Dedifferentiated amniotic fluid mesenchymal stem cell (primary cell): ENCODE measurements at regions not wholly inside any gene's neighbourhood (a gene's known extent, or its start where the extent isn't known, plus 50 kb on each side); places are given as distances from the start of the nearest gene placed in this dataset.
A peak's percentile ranks its signal among the peaks of the same experiment; 100 is the strongest.

Experiments
- DNase-seq: peaks from one replicate; pipeline ENCODE4 v3.0.0-alpha.2; 2016; ENCODE audit errors: extremely low spot score

- DNase-seq, result no peak
These were observed 557.1 kb downstream of the TNS1 start for GRCh38 chr2:217445723-217446122.

- DNase-seq, result no peak
These were observed 557.9 kb downstream of the TNS1 start for GRCh38 chr2:217444932-217445331.

DNA sequence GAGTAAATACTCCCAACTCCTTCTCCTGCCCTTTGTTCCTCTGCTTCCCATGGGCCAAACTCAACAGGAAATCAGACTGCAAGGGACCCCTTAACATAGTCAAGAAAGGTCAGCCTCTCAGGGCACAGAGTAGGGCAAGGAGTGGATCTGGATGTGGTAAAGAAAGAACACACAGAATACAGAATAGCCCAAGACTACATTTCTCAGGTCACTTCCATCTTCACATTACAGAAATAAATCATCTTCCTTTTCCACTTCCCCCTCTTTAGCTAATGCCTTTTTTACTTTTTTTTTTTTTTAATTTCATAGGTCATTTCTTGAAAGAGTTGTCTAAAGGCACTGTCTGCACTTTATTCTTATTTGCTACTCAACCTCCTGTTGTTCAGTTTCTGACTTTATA lies 558.3 kb downstream of the TNS1 start:
- DNase-seq, result no peak

- no peak for DNase-seq
These were observed 559.2 kb downstream of the TNS1 start for GRCh38 chr2:217443601-217444000.

GRCh38 chr2:217440000-217440399 lies 562.8 kb downstream of the TNS1 start:
- DNase-seq, result no peak

DNA sequence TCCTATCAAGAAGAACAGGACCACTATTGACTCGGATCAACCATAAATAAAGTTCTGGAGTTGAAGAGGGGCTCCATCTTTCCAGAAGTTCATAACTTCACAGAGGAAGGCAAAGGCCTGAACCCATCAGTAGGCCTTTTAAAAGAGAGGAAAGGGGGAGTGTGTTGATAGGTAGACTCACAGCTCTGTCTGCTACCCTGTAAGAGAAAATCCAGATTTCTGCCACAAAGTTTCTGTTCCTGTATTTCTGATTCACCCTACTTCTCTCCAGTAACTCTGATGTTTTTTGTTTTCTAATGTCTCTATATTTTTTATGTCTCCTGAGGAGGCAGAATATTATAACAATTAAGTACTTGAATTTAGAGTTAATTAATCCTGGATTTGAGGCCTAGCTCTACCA lies 564.0 kb downstream of the TNS1 start:
- DNase-seq, result no peak

DNA sequence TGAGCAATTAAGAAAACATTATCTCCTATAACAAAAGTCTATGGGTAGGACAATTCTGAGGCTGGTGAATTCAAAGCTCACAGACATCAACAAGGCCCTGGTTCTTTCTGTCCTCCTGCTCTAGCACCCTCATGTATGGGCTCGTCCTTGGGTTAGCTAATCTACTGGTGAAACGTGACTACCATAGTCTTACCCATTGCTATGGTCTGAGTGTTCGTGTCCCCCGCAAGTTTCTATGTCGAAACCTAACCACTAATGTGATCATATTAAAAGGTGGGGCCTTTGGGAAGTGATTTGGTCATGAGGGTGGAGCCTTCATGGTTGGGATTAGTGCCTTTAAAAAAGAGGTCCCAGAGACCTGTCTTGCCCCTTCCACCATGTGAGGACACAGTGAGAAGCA lies 564.7 kb downstream of the TNS1 start:
- DNase-seq, result no peak

DNA sequence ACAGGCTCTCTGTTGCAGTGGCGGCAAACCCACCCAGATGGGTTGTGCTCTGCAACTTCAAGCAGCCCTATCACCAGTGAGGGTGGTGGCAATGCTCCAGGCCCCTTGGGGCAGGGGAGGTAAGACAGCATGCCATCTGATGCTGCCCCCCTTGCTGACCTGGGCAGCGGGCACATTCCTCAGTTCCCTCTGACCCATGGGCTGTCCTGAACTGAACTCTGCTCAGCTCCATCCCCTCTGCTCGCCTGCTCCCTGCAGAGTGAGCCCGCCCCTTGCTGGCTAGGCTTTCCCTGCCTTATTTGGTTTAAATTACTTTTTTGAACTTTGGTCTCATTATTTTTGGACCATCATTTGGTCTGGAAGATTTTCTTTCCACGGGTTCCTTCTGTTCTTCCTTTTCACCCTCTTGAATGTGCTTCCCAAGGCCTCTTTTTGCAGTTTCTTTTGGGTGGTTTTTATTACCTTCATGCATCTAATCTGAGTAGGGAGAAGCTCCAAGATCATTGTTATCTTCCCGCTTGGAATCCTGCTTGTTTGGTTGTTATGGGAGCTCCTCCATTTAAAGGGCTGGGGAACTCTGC lies 565.4 kb downstream of the TNS1 start:
- no peak for DNase-seq

DNA sequence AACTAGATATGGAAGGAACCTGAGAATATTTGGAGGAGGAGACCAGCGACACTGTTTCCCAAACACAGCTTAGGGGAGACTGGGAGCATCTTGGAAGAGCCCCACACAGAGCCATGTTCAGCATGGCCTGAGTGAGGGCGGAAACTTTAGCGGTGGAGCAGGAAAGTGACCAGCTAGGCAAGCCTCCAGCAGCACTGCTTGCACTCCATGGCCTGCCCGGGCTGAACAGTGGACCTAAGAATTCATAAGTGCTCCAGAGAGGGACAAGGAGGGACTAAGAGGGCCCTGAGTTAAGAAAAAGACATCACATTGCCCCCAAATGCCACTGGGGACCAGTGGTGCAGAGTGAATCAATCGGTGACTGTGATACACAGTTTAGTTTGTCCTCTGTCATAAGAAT lies 566.4 kb downstream of the TNS1 start:
- no peak for DNase-seq

DNA sequence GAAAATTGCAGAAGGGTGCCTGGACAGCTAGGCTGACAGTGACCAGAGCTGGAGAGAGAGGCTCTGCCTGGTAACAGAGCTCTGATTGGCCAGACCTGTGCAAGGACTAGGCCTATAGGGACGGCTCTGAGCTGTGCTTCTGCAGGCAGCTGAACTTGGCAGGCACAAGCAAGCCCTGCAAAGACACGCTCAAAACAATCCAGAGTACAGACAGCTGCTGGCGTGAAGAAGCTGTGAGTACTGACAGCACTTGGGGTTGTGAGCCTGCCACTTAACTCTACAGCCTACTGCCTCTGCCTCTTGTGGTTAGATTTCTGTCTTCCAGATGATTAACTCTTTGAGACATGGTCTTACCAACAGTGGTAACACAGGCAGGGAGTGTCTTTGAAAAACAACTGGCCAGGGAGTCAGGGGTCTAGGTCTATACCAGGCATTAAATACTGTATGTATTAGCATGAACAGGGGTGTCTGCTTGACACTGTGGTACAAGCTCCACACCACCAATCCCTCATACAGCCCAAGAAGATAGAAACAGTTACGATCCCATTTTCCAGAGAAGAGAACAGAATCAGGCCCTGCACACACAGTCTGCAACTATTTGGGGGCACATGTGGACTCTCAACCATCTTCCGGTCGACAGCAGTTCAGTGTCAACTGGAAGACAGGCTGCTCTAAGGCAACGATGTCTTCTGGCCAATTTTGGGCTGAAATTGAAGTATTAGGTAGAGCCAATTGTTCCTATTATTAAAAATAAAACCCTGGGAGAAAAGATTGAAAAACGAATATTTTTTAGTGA lies 568.4 kb downstream of the TNS1 start:
- DNase-seq, result peak; percentile 95

DNA sequence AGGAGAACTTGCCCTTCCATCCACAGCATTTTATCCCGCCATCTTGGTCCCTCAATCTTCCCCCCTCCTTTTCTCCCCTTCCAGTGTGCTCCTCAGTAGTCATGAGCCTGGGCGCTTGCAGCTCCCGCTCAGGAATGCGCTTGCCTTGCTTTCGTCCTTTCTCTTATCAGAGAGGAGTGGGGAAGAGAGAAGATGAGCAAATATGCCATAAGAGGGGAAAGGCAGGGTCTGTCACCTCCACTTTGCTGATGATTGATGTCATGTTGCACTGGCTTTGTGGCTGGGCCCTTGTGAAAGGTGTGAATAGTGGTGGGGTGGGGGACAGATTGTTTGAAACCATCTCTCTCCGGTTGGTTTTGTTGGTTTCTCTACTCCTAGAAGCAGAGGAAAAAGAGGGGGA lies 569.3 kb downstream of the TNS1 start:
- DNase-seq, result no peak

DNA sequence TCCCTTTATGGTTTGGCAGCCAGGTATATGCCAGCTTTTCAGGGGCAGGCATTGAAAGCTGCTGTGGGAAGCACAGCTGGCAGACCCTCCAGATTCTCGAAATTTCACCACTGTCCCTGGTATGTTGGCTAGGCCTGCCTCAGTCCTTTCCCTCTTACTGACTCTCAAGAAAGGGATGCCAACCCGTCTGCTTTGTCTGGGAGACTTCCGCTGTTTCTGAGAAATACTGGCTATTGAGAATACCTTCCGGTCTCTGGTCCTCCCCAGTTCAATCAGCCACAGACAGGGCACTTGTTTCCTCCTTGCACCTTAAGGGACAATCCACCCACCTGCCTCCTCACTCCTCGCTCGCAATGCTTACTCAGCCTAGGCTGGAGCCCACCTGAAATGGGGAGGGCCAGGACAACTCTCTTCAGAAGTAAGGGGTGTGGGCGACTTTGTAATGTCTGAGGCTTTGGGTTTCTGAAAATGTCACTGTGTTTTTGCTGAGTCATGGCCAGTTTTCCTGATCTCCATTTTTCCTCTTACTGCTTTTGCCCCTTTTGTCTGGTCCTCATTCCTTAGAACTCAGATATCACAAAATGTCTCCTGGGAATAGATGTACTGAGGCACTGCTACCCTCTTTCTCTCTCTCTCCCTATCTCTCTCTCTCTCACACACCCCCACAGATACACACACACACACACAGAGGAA lies 571.1 kb downstream of the TNS1 start:
- DNase-seq, result no peak

- DNase-seq, result no peak
These were observed 571.2 kb upstream of the TNP1 start for GRCh38 chr2:217430916-217431576.

GRCh38 chr2:217429981-217430500 lies 570.2 kb upstream of the TNP1 start:
- no peak for DNase-seq

DNA sequence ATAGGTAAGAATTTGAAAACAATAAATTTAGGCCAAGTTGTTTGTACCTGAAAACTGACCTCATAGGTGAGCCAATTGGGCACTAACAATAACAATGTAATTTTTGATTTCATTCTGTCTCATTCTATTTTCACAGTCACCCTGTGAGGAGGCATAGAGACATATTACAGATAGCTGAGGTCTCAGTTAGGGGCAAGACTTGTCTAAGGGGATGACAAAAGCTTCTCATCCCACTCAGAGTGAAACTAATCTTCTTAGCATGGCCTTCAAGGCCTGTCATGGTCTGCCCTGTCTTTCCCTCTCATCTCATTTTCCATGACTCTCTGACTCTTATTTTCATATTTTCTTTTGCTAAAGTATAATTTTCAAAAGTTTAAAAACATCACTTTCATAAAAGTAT lies 562.0 kb upstream of the TNP1 start:
- no peak for DNase-seq

DNA sequence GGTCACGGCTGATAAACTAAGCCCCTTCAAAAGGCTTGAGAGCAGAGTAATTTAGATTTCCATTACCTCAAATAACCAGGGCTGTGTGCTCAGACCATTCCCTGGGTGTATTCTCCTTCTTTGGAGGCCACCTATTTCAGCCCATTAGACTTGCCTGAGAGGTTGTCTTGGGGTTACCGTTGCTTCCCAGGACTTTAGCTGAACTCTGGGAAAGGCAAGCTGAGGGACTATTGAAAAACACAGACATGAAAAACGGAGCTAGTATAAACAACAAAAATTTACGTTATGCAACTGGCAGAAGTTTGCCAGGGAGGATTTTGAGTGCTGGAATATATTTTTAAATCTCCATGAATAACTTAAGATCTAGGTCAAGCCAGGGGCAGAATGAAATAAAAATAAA lies 561.0 kb upstream of the TNP1 start:
- DNase-seq, result no peak

- no peak for DNase-seq
These were observed 559.3 kb upstream of the TNP1 start for GRCh38 chr2:217419055-217419671.

- DNase-seq, result no peak
These were observed 558.7 kb upstream of the TNP1 start for GRCh38 chr2:217418544-217418943.

GRCh38 chr2:217418090-217418489 lies 558.2 kb upstream of the TNP1 start:
- no peak for DNase-seq

DNA sequence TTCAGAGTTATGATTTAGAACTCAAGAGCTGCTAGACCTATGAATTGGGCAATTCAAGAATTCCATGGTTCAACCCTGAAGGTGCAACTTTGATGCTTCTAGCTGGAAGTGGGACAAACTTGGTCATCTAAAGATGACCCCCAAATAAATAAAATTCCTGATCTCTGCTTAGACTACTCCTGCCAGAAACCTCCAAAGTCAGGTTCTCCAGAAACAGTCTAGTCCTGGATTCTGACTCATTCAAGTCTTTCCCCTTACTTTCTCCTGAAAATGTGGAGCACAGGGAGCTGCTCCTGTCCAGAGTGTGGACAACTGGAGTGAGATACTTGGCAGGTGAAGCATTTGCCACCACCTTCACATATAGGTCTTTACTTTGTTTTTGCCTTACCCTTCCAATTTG lies 557.7 kb upstream of the TNP1 start:
- no peak for DNase-seq

DNA sequence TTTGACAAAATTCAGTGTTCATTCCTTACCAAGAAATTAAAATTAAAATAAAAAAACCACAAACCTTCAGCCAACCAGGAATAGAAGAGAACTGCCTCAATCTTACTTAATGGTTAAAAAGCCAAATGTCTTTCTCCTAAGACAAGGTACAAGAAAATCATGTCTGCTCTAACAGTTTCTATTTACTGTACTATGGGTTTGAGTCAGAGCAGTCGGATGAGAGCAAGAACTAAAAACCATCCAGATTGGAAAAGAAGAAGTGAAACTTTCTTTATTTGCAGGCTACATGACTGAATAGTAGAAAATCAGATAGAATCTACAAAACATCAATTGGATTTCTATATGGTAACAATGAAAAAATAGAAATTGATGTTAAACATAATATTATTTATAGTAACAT lies 555.5 kb upstream of the TNP1 start:
- no peak for DNase-seq

DNA sequence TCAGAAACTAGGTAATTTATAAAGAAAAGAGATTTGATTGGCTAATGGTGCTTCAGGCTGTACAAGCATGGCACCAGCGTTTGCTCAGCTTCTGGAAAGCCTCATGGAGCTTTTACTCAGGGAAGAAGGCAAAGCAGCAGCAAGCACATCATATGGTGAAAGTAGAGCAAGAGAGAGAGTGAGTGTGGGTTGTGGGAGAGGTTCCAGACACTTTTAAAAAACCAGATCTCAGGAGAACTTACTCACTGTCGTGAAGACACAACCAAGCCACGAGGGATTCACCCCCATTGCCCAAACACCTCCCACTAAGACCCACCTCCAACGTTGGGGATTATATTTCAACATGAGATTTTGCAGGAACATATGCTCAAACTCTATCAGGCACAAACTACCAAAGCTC lies 554.6 kb upstream of the TNP1 start:
- DNase-seq, result no peak
